Panc1 (cell line): ENCODE measurements at regions not wholly inside any gene's neighbourhood (a gene's known extent, or its start where the extent isn't known, plus 50 kb on each side); places are given as distances from the start of the nearest gene placed in this dataset.

Experiments used
- ATAC-seq: fragments of 200-7000 bp; cut with Tn5 transposase; 2 replicates; pipeline ENCODE4 v1.9.1; 2020; ENCODE audit warnings: mild to moderate bottlenecking, moderate library complexity
- BruUV-seq: library from RNA; stranded (reverse); fragments of 400-500 nt; replicated peaks from 2 replicates; lab custom pipeline; 2021; lab: Mats Ljungman, UMichigan
- CTCF ChIA-PET: fragments of 300-600 bp; sonication (Branson Sonifier 250); formaldehyde crosslinking; loops from one replicate; lab custom pipeline; 2022; ENCODE audit warnings: antibody characterized with exemption; lab: Charles Lee
- POLR2A ChIA-PET: fragments of 300-600 bp; sonication (Branson Sonifier 250); formaldehyde crosslinking; loops from one replicate; lab custom pipeline; 2022; ENCODE audit warnings: antibody characterized with exemption; lab: Charles Lee
- DNase-seq: peaks from one replicate; pipeline ENCODE4 v3.0.0-alpha.2; 2010; ENCODE audit warnings: low read depth, low spot score
- H3K27ac ChIP-seq: 2 replicates; pipeline ENCODE4 v1.5.1; 2011; ENCODE audit warnings: mild to moderate bottlenecking, low read length, inconsistent platforms
- H3K27me3 ChIP-seq: fragments of 200-500 bp; sonication (Bioruptor generic); 2 replicates; pipeline ENCODE4 v1.6.0; 2014; ENCODE audit warnings: low read length, inconsistent platforms; ENCODE audit not compliant: control insufficient read depth, insufficient read depth
- H3K36me3 ChIP-seq: fragments of 200-500 bp; sonication (Bioruptor generic); 2 replicates; pipeline ENCODE4 v1.5.1; 2014; ENCODE audit warnings: inconsistent platforms, mild to moderate bottlenecking, low read length, moderate library complexity; ENCODE audit not compliant: control insufficient read depth, insufficient read depth
- H3K4me1 ChIP-seq: 2 replicates; pipeline ENCODE4 v1.5.1; 2011; ENCODE audit warnings: inconsistent platforms, mild to moderate bottlenecking, low read length, moderate library complexity; ENCODE audit not compliant: control insufficient read depth, insufficient read depth
- H3K4me3 ChIP-seq, 2 experiments: 2 replicates each; pipeline ENCODE4 v1.5.1; 2011 to 2012; ENCODE audit warnings: low read depth in 2 of 2, low read length in 2 of 2, mild to moderate bottlenecking in 2 of 2, inconsistent platforms in 1 of 2, moderate library complexity in 1 of 2
- H3K9me3 ChIP-seq: fragments of 200-500 bp; sonication (Bioruptor generic); 2 replicates; pipeline ENCODE4 v1.5.1; 2014; ENCODE audit warnings: low read depth, mild to moderate bottlenecking, inconsistent platforms, low read length, moderate library complexity; ENCODE audit not compliant: control insufficient read depth, insufficient read depth
- CTCF ChIP-seq: fragments of 450-650 bp; IDR thresholded peaks from 2 replicates; pipeline ENCODE4 v1.5.1; 2017; ENCODE audit warnings: mild to moderate bottlenecking
- POLR2AphosphoS5 ChIP-seq: IDR thresholded peaks from 2 replicates; pipeline ENCODE4 v1.6.1; 2012; ENCODE audit warnings: mild to moderate bottlenecking, low read depth, low read length, moderate library complexity
- REST ChIP-seq, 2 experiments: IDR thresholded peaks; 2 replicates each; pipeline ENCODE4 v1.6.1; 2011 to 2012; ENCODE audit warnings: low read depth in 2 of 2, control low read depth in 1 of 2, low read length in 1 of 2, mild to moderate bottlenecking in 1 of 2, moderate library complexity in 1 of 2; ENCODE audit not compliant: insufficient read depth in 1 of 2
- SIN3A ChIP-seq: IDR thresholded peaks from 2 replicates; pipeline ENCODE4 v1.6.1; 2012; ENCODE audit warnings: low read depth, mild to moderate bottlenecking, low read length, moderate library complexity, borderline replicate concordance; ENCODE audit not compliant: insufficient read depth
- TCF7L2 ChIP-seq: IDR thresholded peaks from 2 replicates; pipeline ENCODE4 v1.6.1; 2011; ENCODE audit warnings: mild to moderate bottlenecking, low read depth, low read length, inconsistent platforms
- in situ Hi-C: cut with HindIII; loops from 2 replicates; pipeline ENCODE4 v1.10.0; 2016; ENCODE audit warnings: low sequenced_read_pairs, low pct_unique_long_range_greater_than_20kb
- intact Hi-C: fragments of 100-400 bp; cut with micrococcal nuclease; formaldehyde crosslinking; loops from one replicate; pipeline ENCODE4 v1.10.0; 2022; ENCODE audit not compliant: unreplicated experiment

GRCh38 chr3:23645533-23646183 lies 160.1 kb upstream of the UBE2E1 start:
- no peak for DNase-seq
- Histone ChIP-seq H3K9me3 (no peaks in the 10 kb centered on the region), H3K4me3 (no peak overlapping the region), H3K27ac (peak overlapping the region; percentile 39; the same call in 1 of the 2 replicates), H3K36me3 (no peaks in the 10 kb centered on the region), H3K27me3 (no peaks in the 10 kb centered on the region), H3K4me1 (peaks cover 18% of the 10 kb centered on the region)
- intact Hi-C loops, result no loop called here
- POLR2A ChIA-PET, result no interaction called here
- TF ChIP-seq TCF7L2 (no peak), REST (IDR thresholded peaks at IDR 0.05; ENCODE audit: insufficient read depth in 1 of 2, low read depth in 2 of 2, low read length in 1 of 2) (no peak), SIN3A (no peak), POLR2AphosphoS5 (no peak)
- no peak for ATAC-seq
- in situ Hi-C loops, result no loop called here
- no TSS peak for BruUV-seq
- CTCF ChIA-PET, result no interaction called here

GRCh38 chr3:23646184-23646920 lies 159.4 kb upstream of the UBE2E1 start:
- H3K9me3 ChIP-seq, result no peaks in the 10 kb centered on the region
- no peaks in the 10 kb centered on the region for H3K36me3 ChIP-seq
- H3K4me1 ChIP-seq, result peaks cover 21% of the 10 kb centered on the region
- ATAC-seq (no peak), DNase-seq (no peak)
- H3K27ac ChIP-seq, result peak overlapping the region; percentile 39; the same call in 1 of the 2 replicates
- H3K27me3 ChIP-seq, result no peaks in the 10 kb centered on the region
- no TSS peak for BruUV-seq
- in situ Hi-C loops, result no loop called here
- CTCF ChIA-PET, result no interaction called here
- no peak overlapping the region for H3K4me3 ChIP-seq
- TF ChIP-seq CTCF (no peak), TCF7L2 (no peak), POLR2AphosphoS5 (no peak), SIN3A (no peak), REST (IDR thresholded peaks at IDR 0.05; ENCODE audit: insufficient read depth in 1 of 2, low read depth in 2 of 2, low read length in 1 of 2) (no peak)
- intact Hi-C loops, result no loop called here
- POLR2A ChIA-PET, result no interaction called here
